ENCODE measurements at regions not wholly inside any gene's neighbourhood (a gene's known extent, or its start where the extent isn't known, plus 50 kb on each side); places are given as distances from the start of the nearest gene placed in this dataset.

- Mint-ChIP-seq H3K9me3 (no peaks in the 10 kb centered on the region), H3K4me1 (no peaks in the 10 kb centered on the region), H3K27me3 (ENCODE audit: low read depth in 2 of 2) (peaks cover 8 to 36% of the 10 kb centered on the region in 2 donors), H3K36me3 (no peaks in the 10 kb centered on the region), H3K4me3 (no peak overlapping the region), H3K27ac (no peak overlapping the region)
- no peak overlapping the region for H3K4me3 ChIP-seq (ENCODE audit: low read length)
- no peaks in the 10 kb centered on the region for H3K36me3 ChIP-seq (ENCODE audit: control insufficient read depth, insufficient read depth, low read length)
- WGBS (ENCODE audit: insufficient coverage): 41% methylated on average over 7 of the region's 7 CpGs
- ATAC-seq (no peak), DNase-seq (no peak)
- peak overlapping the region; percentile 86 for H3K27ac ChIP-seq (ENCODE audit: low read length)
- no peak for TF ChIP-seq CTCF (IDR thresholded peaks at IDR 0.05)
- no peaks in the 10 kb centered on the region for H3K9me3 ChIP-seq (ENCODE audit: control insufficient read depth, insufficient read depth, low read length)
- intact Hi-C loops (cut with micrococcal nuclease): loop anchor here (5.0 kb wide), 1 partner anchor 378 kb away; no protein-coding TSS in a partner anchor
- no peaks in the 10 kb centered on the region for H3K27me3 ChIP-seq (ENCODE audit: control insufficient read depth, insufficient read depth, low read length)
- peaks cover 5% of the 10 kb centered on the region for H3K4me1 ChIP-seq (ENCODE audit: control insufficient read depth, insufficient read depth, low read length)
Measured at GRCh38 chrX:39144956-39145355, 343.7 kb downstream of the MID1IP1 start.

GRCh38 chrX:39145859-39146258 is 344.6 kb downstream of the MID1IP1 start:
- Mint-ChIP-seq H3K27ac (no peak overlapping the region), H3K27me3 (ENCODE audit: low read depth in 2 of 2) (peaks cover 11 to 36% of the 10 kb centered on the region in 2 donors), H3K36me3 (no peaks in the 10 kb centered on the region), H3K9me3 (no peaks in the 10 kb centered on the region), H3K4me3 (no peak overlapping the region), H3K4me1 (no peaks in the 10 kb centered on the region)
- peaks cover 5% of the 10 kb centered on the region for H3K4me1 ChIP-seq (ENCODE audit: control insufficient read depth, insufficient read depth, low read length)
- no peaks in the 10 kb centered on the region for H3K9me3 ChIP-seq (ENCODE audit: control insufficient read depth, insufficient read depth, low read length)
- intact Hi-C loops (cut with micrococcal nuclease): loop anchor here (5.0 kb wide), 1 partner anchor 379 kb away; no protein-coding TSS in a partner anchor
- ATAC-seq (no peak), DNase-seq (no peak)
- TF ChIP-seq CTCF (IDR thresholded peaks at IDR 0.05): no peak
- no peaks in the 10 kb centered on the region for H3K27me3 ChIP-seq (ENCODE audit: control insufficient read depth, insufficient read depth, low read length)
- no peaks in the 10 kb centered on the region for H3K36me3 ChIP-seq (ENCODE audit: control insufficient read depth, insufficient read depth, low read length)
- no peak overlapping the region for H3K27ac ChIP-seq (ENCODE audit: low read length)
- no peak overlapping the region for H3K4me3 ChIP-seq (ENCODE audit: low read length)

GRCh38 chrX:39149761-39150160 is 348.5 kb downstream of the MID1IP1 start:
- intact Hi-C loops (cut with micrococcal nuclease): loop anchor here (1.0 to 5.0 kb wide), 2 partner anchors 382 to 395 kb away; no protein-coding TSS in a partner anchor
- H3K9me3 ChIP-seq (ENCODE audit: control insufficient read depth, insufficient read depth, low read length): no peaks in the 10 kb centered on the region
- no peak overlapping the region for H3K4me3 ChIP-seq (ENCODE audit: low read length)
- peaks cover 2% of the 10 kb centered on the region for H3K4me1 ChIP-seq (ENCODE audit: control insufficient read depth, insufficient read depth, low read length)
- H3K27me3 ChIP-seq (ENCODE audit: control insufficient read depth, insufficient read depth, low read length): no peaks in the 10 kb centered on the region
- H3K27ac Mint-ChIP-seq: no peak overlapping the region
- WGBS (ENCODE audit: insufficient coverage): 39% methylated on average over 8 of the region's 8 CpGs
- no peaks in the 10 kb centered on the region for H3K4me1 Mint-ChIP-seq
- no peaks in the 10 kb centered on the region for H3K36me3 Mint-ChIP-seq
- H3K36me3 ChIP-seq (ENCODE audit: control insufficient read depth, insufficient read depth, low read length): no peaks in the 10 kb centered on the region
- H3K4me3 Mint-ChIP-seq: no peak overlapping the region
- ATAC-seq (peak in 1 of 3 donors; percentile 49), DNase-seq (peak; percentile 28 to 73)
- H3K27me3 Mint-ChIP-seq (ENCODE audit: low read depth in 2 of 2): peaks cover 8 to 28% of the 10 kb centered on the region in 2 donors
- no peak overlapping the region for H3K27ac ChIP-seq (ENCODE audit: low read length)
- H3K9me3 Mint-ChIP-seq: no peaks in the 10 kb centered on the region
- TF ChIP-seq CTCF (IDR thresholded peaks at IDR 0.05): peak; percentile 54

- Histone ChIP-seq H3K27me3 (ENCODE audit: control insufficient read depth, insufficient read depth, low read length) (no peaks in the 10 kb centered on the region), H3K27ac (ENCODE audit: low read length) (no peak overlapping the region), H3K4me3 (ENCODE audit: low read length) (no peak overlapping the region), H3K9me3 (ENCODE audit: control insufficient read depth, insufficient read depth, low read length) (no peaks in the 10 kb centered on the region), H3K4me1 (ENCODE audit: control insufficient read depth, insufficient read depth, low read length) (peaks cover 2% of the 10 kb centered on the region), H3K36me3 (ENCODE audit: control insufficient read depth, insufficient read depth, low read length) (no peaks in the 10 kb centered on the region)
- Mint-ChIP-seq H3K27ac (no peak overlapping the region), H3K4me1 (no peaks in the 10 kb centered on the region), H3K36me3 (no peaks in the 10 kb centered on the region), H3K27me3 (ENCODE audit: low read depth in 2 of 2) (peaks cover 8 to 28% of the 10 kb centered on the region in 2 donors), H3K4me3 (no peak overlapping the region), H3K9me3 (no peaks in the 10 kb centered on the region)
- ATAC-seq: no peak
- no peak for DNase-seq
- WGBS (ENCODE audit: insufficient coverage): 96% methylated on average over 4 of the region's 5 CpGs
- no peak for TF ChIP-seq CTCF (IDR thresholded peaks at IDR 0.05)
- intact Hi-C loops (cut with micrococcal nuclease): no loop called here
Measured at GRCh38 chrX:39150220-39150619, 349.0 kb downstream of the MID1IP1 start.

Measured in natural killer cell (primary cell).